ENCODE measurements at regions not wholly inside any gene's neighbourhood (a gene's known extent, or its start where the extent isn't known, plus 50 kb on each side); places are given as distances from the start of the nearest gene placed in this dataset.

- DNase-seq: no peak
- Histone ChIP-seq H3K79me2 (ENCODE audit: insufficient read depth) (no peaks in the 10 kb centered on the region), H3K27ac (no peak overlapping the region), H3K4me1 (ENCODE audit: insufficient read depth) (no peaks in the 10 kb centered on the region), H4K20me1 (ENCODE audit: insufficient read depth) (no peaks in the 10 kb centered on the region), H3K4me3 (no peak overlapping the region), H3K4me2 (ENCODE audit: unreplicated experiment) (no peak overlapping the region), H2AFZ (no peak overlapping the region), H3F3A (ENCODE audit: insufficient read depth) (no peaks in the 10 kb centered on the region), H3K9me3 (ENCODE audit: low read depth) (no peaks in the 10 kb centered on the region), H3K9ac (no peak overlapping the region), H3K36me3 (ENCODE audit: low read depth) (no peaks in the 10 kb centered on the region), H3K27me3 (replicated peaks; ENCODE audit: insufficient read depth) (no peaks in the 10 kb centered on the region), H3K9me2 (ENCODE audit: insufficient read depth) (no peaks in the 10 kb centered on the region)
- 42 to 58% methylated on average over 9 to 10 of the region's 10 CpGs for WGBS, 2 experiments (ENCODE audit: low coverage in 1 of 2, low lambda C conversion rate in 2 of 2, missing lambda C conversion rate in 2 of 2)
- TF ChIP-seq EZH2 (IDR thresholded peaks at IDR 0.05; ENCODE audit: insufficient read depth, poor library complexity, severe bottlenecking) (no peak), EZH2phosphoT487 (IDR thresholded peaks at IDR 0.05; ENCODE audit: insufficient read depth, low read depth) (no peak)
- in situ Hi-C loops (cut with MboI): no loop called here
Observed at GRCh38 chr22:47691152-47691895, 928.9 kb downstream of the TBC1D22A start.

GRCh38 chr22:47690586-47690985 is 928.1 kb downstream of the TBC1D22A start:
- TF ChIP-seq EZH2phosphoT487 (IDR thresholded peaks at IDR 0.05; ENCODE audit: insufficient read depth, low read depth): no peak
- TF ChIP-seq EZH2 (IDR thresholded peaks at IDR 0.05; ENCODE audit: insufficient read depth, poor library complexity, severe bottlenecking): no peak
- Histone ChIP-seq H3K9me2 (ENCODE audit: insufficient read depth) (no peaks in the 10 kb centered on the region), H3K4me2 (ENCODE audit: unreplicated experiment) (no peak overlapping the region), H3K27me3 (replicated peaks; ENCODE audit: insufficient read depth) (no peaks in the 10 kb centered on the region), H3F3A (ENCODE audit: insufficient read depth) (no peaks in the 10 kb centered on the region), H3K36me3 (ENCODE audit: low read depth) (no peaks in the 10 kb centered on the region), H2AFZ (no peak overlapping the region), H3K79me2 (ENCODE audit: insufficient read depth) (no peaks in the 10 kb centered on the region), H4K20me1 (ENCODE audit: insufficient read depth) (no peaks in the 10 kb centered on the region), H3K9ac (no peak overlapping the region), H3K4me3 (no peak overlapping the region), H3K9me3 (ENCODE audit: low read depth) (no peaks in the 10 kb centered on the region), H3K4me1 (ENCODE audit: insufficient read depth) (no peaks in the 10 kb centered on the region), H3K27ac (no peak overlapping the region)
- in situ Hi-C loops (cut with MboI): no loop called here
- DNase-seq: no peak
- 28 to 39% methylated on average over 4 of the region's 4 CpGs for WGBS, 2 experiments (ENCODE audit: low coverage in 1 of 2, low lambda C conversion rate in 2 of 2, missing lambda C conversion rate in 2 of 2)

- in situ Hi-C loops (cut with MboI): no loop called here
- H3K27me3 ChIP-seq (replicated peaks; ENCODE audit: insufficient read depth): no peaks in the 10 kb centered on the region
- no peaks in the 10 kb centered on the region for H3K79me2 ChIP-seq (ENCODE audit: insufficient read depth)
- no peaks in the 10 kb centered on the region for H3K36me3 ChIP-seq (ENCODE audit: low read depth)
- no peak overlapping the region for H2AFZ ChIP-seq
- H3K4me2 ChIP-seq (ENCODE audit: unreplicated experiment): no peak overlapping the region
- no peaks in the 10 kb centered on the region for H3F3A ChIP-seq (ENCODE audit: insufficient read depth)
- H3K9ac ChIP-seq: no peak overlapping the region
- H3K4me1 ChIP-seq (ENCODE audit: insufficient read depth): no peaks in the 10 kb centered on the region
- no peaks in the 10 kb centered on the region for H4K20me1 ChIP-seq (ENCODE audit: insufficient read depth)
- no peaks in the 10 kb centered on the region for H3K9me3 ChIP-seq (ENCODE audit: low read depth)
- no peak overlapping the region for H3K27ac ChIP-seq
- no peaks in the 10 kb centered on the region for H3K9me2 ChIP-seq (ENCODE audit: insufficient read depth)
- no peak for DNase-seq
- WGBS, 2 experiments (ENCODE audit: low coverage in 1 of 2, low lambda C conversion rate in 2 of 2, missing lambda C conversion rate in 2 of 2): 39 to 51% methylated on average over 2 of the region's 2 CpGs
- TF ChIP-seq EZH2 (IDR thresholded peaks at IDR 0.05; ENCODE audit: insufficient read depth, poor library complexity, severe bottlenecking) (no peak), EZH2phosphoT487 (IDR thresholded peaks at IDR 0.05; ENCODE audit: insufficient read depth, low read depth) (no peak)
- no peak overlapping the region for H3K4me3 ChIP-seq
Observed at GRCh38 chr22:47690166-47690565, 927.7 kb downstream of the TBC1D22A start.

- no peak overlapping the region for H3K4me3 ChIP-seq
- H3K27me3 ChIP-seq (replicated peaks; ENCODE audit: insufficient read depth): no peaks in the 10 kb centered on the region
- no peaks in the 10 kb centered on the region for H3K79me2 ChIP-seq (ENCODE audit: insufficient read depth)
- no peaks in the 10 kb centered on the region for H3K9me2 ChIP-seq (ENCODE audit: insufficient read depth)
- H3K36me3 ChIP-seq (ENCODE audit: low read depth): no peaks in the 10 kb centered on the region
- H3K4me2 ChIP-seq (ENCODE audit: unreplicated experiment): no peak overlapping the region
- no peaks in the 10 kb centered on the region for H3K4me1 ChIP-seq (ENCODE audit: insufficient read depth)
- DNase-seq: no peak
- WGBS, 2 experiments (ENCODE audit: low coverage in 1 of 2, low lambda C conversion rate in 2 of 2, missing lambda C conversion rate in 2 of 2): 28 to 29% methylated on average over 4 of the region's 4 CpGs
- no peak overlapping the region for H2AFZ ChIP-seq
- in situ Hi-C loops (cut with MboI): no loop called here
- no peaks in the 10 kb centered on the region for H3K9me3 ChIP-seq (ENCODE audit: low read depth)
- H3K27ac ChIP-seq: no peak overlapping the region
- TF ChIP-seq EZH2 (IDR thresholded peaks at IDR 0.05; ENCODE audit: insufficient read depth, poor library complexity, severe bottlenecking): no peak
- TF ChIP-seq EZH2phosphoT487 (IDR thresholded peaks at IDR 0.05; ENCODE audit: insufficient read depth, low read depth): no peak
- no peak overlapping the region for H3K9ac ChIP-seq
- no peaks in the 10 kb centered on the region for H4K20me1 ChIP-seq (ENCODE audit: insufficient read depth)
- H3F3A ChIP-seq (ENCODE audit: insufficient read depth): no peaks in the 10 kb centered on the region
Observed at GRCh38 chr22:47687776-47688175, 925.3 kb downstream of the TBC1D22A start.

GRCh38 chr22:47687346-47687655 is 924.9 kb downstream of the TBC1D22A start:
- in situ Hi-C loops (cut with MboI): no loop called here
- no peaks in the 10 kb centered on the region for H3K9me3 ChIP-seq (ENCODE audit: low read depth)
- no peaks in the 10 kb centered on the region for H3K4me1 ChIP-seq (ENCODE audit: insufficient read depth)
- H3K9me2 ChIP-seq (ENCODE audit: insufficient read depth): no peaks in the 10 kb centered on the region
- no peaks in the 10 kb centered on the region for H3K27me3 ChIP-seq (replicated peaks; ENCODE audit: insufficient read depth)
- H3F3A ChIP-seq (ENCODE audit: insufficient read depth): no peaks in the 10 kb centered on the region
- WGBS, 2 experiments (ENCODE audit: low coverage in 1 of 2, low lambda C conversion rate in 2 of 2, missing lambda C conversion rate in 2 of 2): 24 to 29% methylated on average over 5 of the region's 5 CpGs
- no peak overlapping the region for H3K4me2 ChIP-seq (ENCODE audit: unreplicated experiment)
- TF ChIP-seq EZH2 (IDR thresholded peaks at IDR 0.05; ENCODE audit: insufficient read depth, poor library complexity, severe bottlenecking): no peak
- TF ChIP-seq EZH2phosphoT487 (IDR thresholded peaks at IDR 0.05; ENCODE audit: insufficient read depth, low read depth): no peak
- no peaks in the 10 kb centered on the region for H4K20me1 ChIP-seq (ENCODE audit: insufficient read depth)
- H3K79me2 ChIP-seq (ENCODE audit: insufficient read depth): no peaks in the 10 kb centered on the region
- no peaks in the 10 kb centered on the region for H3K36me3 ChIP-seq (ENCODE audit: low read depth)
- no peak overlapping the region for H2AFZ ChIP-seq
- H3K27ac ChIP-seq: no peak overlapping the region
- DNase-seq: no peak
- H3K9ac ChIP-seq: no peak overlapping the region
- H3K4me3 ChIP-seq: no peak overlapping the region
